GM12864 (cell line): ENCODE measurements at regions not wholly inside any gene's neighbourhood (a gene's known extent, or its start where the extent isn't known, plus 50 kb on each side); places are given as distances from the start of the nearest gene placed in this dataset.

Experiments used
- DNase-seq: peaks from one replicate; pipeline ENCODE4 v3.0.0-alpha.2; 2011; ENCODE audit warnings: low read depth
- H3K4me3 ChIP-seq: 2 replicates; pipeline ENCODE4 v1.5.1; 2011; ENCODE audit warnings: mild to moderate bottlenecking, low read depth, low read length, control low read depth
- CTCF ChIP-seq: IDR thresholded peaks from 2 replicates; pipeline ENCODE4 v1.5.1; 2011; ENCODE audit warnings: low read depth, mild to moderate bottlenecking, moderate library complexity, low read length, control low read depth, inconsistent platforms; ENCODE audit errors: missing control alignments

GRCh38 chr14:95391331-95391730, 71.6 kb upstream of the CLMN start:
- no peak for TF ChIP-seq CTCF
- H3K4me3 ChIP-seq: no peak overlapping the region
- no peak for DNase-seq

GRCh38 chr14:95389471-95390011, 69.8 kb upstream of the CLMN start:
- no peak for TF ChIP-seq CTCF
- no peak overlapping the region for H3K4me3 ChIP-seq
- no peak for DNase-seq

- TF ChIP-seq CTCF: no peak
- DNase-seq: no peak
- no peak overlapping the region for H3K4me3 ChIP-seq
These were observed 69.0 kb upstream of the CLMN start for GRCh38 chr14:95388699-95389098.

- TF ChIP-seq CTCF: no peak
- DNase-seq: no peak
- no peak overlapping the region for H3K4me3 ChIP-seq
These were observed 68.2 kb upstream of the CLMN start for GRCh38 chr14:95387826-95388445.

GRCh38 chr14:95386536-95387095, 66.9 kb upstream of the CLMN start:
- no peak for DNase-seq
- no peak for TF ChIP-seq CTCF
- H3K4me3 ChIP-seq: no peak overlapping the region

GRCh38 chr14:95385701-95386100, 66.0 kb upstream of the CLMN start:
- TF ChIP-seq CTCF: no peak
- no peak overlapping the region for H3K4me3 ChIP-seq
- no peak for DNase-seq

GRCh38 chr14:95382747-95383146, 63.0 kb upstream of the CLMN start:
- no peak for TF ChIP-seq CTCF
- no peak overlapping the region for H3K4me3 ChIP-seq
- DNase-seq: no peak
